HG02870 (cell line): ENCODE measurements at regions not wholly inside any gene's neighbourhood (a gene's known extent, or its start where the extent isn't known, plus 50 kb on each side); places are given as distances from the start of the nearest gene placed in this dataset.

Source experiments
- ATAC-seq: cut with Tn5 transposase; IDR thresholded peaks from one replicate; pipeline ENCODE4 v1.9.1; 2021; ENCODE audit warnings: mild to moderate bottlenecking, moderate library complexity; ENCODE audit not compliant: unreplicated experiment

DNA sequence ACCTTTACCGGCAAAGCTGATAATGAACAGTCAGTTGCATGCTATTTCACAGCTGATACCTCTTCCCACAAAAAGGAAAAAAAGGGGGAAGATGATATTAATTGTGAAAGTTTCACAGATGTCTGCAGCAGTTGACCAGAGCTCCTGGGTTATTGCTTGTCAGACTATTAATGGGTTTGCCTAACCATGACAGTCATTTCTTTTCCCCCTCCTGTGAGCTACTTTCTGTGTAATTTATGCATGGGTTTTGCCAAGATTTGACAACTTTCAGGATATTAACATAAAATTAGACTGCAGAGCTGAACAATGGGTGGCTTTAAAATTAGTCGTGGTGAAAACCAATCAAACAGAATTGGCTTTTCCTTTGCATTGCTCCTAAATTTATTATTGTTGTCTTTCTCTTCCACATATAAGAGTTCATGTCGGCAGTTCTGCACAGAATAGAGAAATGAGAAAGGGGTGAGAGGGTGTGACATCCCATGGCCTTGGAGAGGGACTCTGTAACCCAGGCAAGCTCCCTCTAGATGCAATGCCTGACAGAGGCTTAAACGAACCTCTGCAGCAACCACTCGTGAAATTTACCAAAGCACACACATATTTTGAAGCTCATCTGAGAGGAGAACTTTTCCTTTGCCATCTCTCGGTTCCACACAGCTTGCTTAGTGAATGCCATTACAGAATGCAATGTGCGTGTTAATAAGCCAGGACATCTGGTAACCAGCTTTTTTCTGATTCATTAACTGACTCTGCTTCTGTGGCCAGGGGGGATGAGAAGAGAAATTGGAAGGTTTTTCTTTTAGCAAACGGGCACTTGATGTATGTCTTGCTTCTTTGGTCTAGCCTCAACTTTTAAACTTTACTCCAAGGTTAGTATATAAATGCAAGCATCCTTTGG lies 82.2 kb upstream of the ITGA4 start:
- ATAC-seq = peak; percentile 85

DNA sequence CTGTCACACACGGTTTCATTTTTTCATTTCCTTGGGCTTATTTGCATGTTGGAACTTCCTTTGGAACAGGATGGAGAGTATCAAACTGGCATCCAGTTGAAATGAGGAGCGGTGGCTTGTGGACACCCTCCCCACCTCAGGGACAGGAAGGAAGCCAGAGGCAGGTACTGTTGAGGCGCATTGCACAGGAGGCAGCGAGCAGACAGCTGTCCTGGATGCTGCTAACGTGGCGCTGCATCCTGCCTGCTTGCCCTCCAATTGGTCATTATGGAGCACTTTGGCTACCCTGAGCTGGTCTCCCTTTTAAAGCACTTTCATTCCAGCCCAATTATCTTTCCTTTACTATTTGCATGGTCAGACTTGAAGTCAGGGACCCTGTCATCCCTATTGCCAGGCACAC lies 80.7 kb upstream of the ITGA4 start:
- ATAC-seq = no peak

DNA sequence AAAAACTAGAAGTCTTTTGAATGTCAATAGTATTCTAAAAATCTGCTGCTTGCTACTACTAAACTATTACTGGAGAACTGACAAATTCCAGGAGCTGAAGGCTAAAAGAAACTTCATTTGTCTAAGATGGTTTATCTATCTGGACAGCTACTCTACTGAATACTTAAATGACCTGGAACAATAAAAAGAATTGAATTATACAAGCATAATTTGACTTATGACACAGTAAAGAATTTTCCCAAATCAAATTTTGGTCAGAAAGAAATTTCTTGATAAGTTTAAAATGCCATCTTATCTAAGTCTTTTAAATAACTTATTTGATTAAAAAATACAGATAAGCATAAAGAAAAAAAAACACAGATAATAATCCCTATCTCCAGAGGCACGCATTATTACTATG lies 80.2 kb upstream of the ITGA4 start:
- ATAC-seq = no peak

DNA sequence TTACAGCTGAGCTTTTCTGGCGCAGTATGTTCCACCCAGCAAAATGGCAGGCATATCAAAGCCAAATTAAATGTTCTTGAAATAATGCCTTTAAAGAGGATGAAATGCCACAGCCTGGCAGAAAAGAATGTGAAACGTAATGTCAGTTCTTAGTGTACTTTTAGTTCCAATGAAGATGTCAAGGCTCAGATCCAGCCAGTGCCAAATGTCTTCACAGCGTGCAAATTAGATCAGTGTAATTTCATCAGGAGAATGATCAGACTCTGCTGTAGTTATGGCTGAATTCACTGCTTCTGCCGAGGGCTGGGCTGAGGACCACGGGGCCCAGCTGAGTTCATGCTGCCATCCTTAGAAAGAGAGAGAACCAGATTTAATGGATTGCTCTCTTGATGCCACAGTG lies 78.7 kb upstream of the ITGA4 start:
- no peak for ATAC-seq

DNA sequence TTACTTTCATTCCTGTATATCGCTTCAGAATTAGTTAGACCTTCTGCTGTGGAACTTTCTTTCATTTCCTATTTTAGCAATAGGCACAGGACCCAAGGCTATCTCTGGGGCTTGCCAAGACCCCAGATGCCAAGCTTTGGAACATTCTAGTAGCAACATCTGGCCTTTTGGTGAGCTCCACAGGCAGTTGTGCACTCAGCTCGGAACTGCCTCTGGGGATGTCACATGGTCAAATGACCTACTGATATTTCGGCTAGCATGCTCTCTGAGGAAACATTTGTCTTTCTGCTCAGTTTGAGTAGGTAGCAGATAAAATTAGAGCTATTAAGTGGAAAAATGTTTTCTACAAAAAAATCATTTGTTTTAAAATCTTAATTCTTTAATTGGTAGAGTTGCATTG lies 76.6 kb upstream of the ITGA4 start:
- ATAC-seq = no peak

DNA sequence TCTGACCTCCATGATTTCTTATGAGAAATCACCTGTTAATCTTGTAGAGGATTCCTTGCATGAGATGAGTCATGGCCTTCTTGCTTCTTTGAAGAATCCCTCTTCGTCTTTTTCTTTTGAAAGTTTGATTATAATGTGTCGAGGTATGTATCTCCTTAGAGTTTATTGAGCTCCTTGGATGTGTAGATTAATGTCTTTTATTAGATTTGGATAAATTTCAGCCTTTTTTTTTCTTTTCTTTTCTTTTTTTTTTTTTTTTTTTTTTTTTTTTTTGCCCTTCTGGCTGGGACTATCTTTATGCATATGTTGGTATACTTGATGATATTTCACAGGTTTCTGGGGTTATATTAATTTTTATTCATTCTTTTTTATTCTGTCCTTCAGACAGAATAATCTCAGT lies 72.3 kb upstream of the ITGA4 start:
- ATAC-seq = no peak

DNA sequence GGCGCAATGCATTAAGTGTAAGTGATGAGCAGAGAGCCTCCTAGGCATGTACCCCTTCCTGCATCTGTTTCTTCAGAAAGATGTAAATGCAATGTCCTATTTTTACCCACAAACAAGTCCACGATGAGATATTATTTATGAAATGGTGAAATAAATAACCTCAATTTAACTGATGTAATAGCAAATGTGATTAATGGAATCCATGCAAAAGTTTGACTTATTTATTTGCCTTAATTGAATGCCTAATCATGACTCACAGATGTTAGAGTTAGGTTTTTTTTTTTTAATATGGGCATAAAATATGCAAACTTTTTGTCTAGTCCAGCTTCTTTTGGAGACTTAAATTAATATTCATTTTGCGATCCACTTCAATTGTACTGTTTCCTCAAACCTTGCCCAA lies 67.7 kb upstream of the ITGA4 start:
- no peak for ATAC-seq

DNA sequence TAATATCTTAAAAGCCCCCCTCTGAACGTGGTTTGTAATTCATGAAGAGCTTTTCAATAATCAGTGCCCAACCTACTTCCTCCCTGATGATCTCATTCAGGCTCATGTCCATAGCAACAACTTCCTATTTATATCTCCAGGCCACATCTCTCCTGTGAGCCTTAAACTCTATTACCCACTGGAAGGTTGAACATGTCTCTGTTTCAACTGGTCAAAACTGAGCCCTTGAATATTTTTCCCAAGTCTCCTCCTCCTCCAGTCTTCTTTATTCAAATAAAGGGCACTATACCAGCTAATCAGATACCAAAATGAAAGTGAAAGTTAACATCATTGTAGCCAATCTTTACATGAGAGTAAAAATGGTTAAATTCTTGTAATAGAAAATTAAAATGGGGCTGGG lies 63.7 kb upstream of the ITGA4 start:
- ATAC-seq = no peak

DNA sequence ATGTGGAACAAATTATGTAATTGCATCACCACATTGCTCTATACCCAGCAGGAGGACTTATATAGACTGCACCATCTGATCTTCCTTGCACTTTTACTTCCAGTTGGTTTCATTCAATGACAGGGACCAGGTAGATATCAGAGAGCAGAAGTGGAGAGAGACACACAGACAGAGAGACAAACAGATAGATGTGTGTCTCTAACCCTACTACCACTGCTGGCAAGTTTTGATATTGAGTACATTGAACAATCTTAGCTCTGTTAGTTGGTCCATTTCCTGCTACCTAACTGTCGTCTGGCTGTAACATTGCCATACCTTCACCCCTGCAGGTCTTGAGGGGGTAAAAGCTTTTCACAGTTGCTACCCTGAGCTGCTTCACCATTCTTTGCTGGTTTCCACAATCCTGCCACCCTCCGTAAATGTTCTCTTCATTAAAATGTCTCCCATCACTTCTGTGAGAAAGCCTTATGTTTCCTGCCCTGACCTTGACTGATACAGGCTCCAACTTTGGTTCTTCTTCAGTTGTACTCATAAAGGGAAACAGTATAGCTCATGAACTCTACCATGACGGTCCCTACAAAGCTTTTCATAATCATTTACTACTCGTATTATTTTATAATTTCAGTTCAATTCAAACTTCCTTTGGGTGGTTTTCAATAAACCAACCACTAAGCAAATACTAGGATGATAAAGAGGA lies 62.3 kb upstream of the ITGA4 start:
- ATAC-seq = no peak

DNA sequence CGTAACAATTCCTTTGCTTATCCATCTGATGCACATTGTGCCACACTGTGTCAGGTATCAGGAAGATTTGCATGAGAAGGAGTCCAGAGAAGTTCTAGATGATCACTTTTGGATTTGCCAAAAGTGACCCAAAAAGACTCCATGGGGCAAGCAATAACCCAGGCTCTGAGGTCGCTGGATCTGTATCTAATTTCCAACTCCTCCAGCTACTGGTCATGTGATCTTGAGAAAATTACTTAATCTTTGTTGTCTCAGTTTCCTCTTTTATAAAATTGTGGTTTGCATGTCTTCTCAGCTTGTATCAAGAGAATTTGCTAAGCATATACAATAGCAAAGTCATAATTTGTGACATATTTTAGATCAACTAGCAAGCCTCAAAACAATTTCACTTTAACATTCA lies 61.3 kb upstream of the ITGA4 start:
- no peak for ATAC-seq

DNA sequence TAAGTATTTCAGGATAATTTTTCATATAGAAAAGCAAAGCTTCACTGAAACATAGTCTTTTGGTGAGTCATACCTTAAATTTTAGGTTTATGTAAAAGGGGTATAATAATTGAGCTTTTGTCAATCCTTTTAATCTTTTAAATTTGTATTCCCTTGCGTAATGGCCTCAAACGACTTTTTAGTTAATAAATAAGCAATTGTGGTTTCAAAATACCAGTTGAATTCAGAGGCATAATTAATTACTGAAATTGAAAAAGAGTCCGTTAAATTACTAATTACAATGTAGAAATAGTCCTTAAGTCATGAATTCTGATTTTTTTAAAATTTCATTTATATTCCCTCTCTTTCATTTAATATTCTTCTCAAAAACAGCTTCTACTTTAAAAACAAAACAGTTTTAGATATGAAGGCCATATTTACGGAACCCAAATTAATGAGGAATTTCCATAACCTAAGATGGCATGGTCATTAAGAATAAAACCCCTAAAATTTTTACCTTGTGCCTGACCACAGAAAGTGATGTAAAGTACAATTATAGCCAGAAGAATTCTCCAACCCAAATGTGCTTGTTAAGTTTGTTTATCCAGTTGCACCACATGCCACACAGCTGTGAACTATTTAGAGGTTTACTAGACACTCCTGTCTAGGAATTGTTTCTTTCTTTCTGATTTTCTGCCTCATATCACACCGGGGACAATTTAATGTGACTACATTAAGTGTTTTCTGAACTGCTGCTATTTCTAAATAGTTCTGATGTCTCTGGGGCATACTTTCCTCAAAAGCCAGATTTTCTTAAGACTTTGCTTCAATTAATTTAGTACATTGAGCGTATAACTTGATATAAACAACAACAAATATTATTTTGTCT lies 60.7 kb upstream of the ITGA4 start:
- ATAC-seq = no peak

DNA sequence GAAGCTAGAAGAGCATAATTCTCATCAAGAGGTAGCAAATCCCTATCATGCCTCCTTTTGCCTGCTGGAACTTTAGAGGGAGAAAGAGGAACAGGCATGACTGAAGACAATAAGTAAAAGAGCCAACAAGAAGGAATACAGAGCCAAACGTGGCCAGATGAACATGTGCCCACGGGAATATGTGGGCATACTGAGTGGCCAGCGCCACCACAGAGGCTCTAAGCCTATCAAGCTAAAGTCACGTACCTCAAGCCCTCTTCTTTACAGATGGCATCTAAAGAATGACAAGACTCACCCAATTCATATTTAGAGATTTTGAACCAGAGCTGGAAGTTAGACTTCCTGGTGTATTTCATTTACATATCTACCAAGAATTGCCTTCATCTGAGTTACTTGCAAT lies 59.9 kb upstream of the ITGA4 start:
- ATAC-seq = no peak

DNA sequence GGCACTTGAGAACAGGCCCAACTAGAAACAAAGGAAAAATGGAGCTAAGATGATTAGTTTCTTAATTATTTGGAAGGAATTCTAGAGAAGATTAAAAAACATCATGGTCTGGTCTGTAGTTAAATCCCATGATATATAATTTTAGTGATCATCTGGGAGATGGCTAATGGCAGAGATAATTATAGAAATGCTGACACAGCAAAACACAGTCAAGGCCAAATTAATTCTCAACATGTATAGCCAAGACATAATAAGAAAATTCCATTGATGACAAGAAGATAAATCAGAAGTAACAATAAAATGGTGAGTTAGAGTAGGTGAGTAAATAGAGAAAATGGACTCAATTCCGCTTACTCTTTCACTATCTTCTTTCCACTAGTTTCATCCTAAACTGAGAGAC lies 59.2 kb upstream of the ITGA4 start:
- ATAC-seq = no peak

DNA sequence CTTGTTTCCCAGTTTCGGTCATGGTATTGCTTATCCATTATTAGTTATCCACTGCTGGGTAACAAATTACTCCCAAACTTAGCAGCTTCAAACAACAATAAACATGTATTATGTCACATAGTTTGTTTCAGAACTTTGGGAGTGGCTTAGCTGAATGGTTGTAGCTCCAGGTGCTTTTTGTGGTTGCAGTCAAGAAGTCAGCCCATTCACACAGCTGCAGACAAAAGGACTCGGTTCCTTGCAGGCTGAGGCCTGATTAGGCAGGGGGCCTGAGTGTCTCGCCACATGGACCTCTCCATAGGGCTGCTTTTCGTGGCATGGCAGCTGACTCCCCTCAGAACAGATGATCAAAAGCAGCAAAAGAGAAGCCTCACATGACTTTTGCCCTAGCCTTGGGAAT lies 58.2 kb upstream of the ITGA4 start:
- ATAC-seq = peak; percentile 57

DNA sequence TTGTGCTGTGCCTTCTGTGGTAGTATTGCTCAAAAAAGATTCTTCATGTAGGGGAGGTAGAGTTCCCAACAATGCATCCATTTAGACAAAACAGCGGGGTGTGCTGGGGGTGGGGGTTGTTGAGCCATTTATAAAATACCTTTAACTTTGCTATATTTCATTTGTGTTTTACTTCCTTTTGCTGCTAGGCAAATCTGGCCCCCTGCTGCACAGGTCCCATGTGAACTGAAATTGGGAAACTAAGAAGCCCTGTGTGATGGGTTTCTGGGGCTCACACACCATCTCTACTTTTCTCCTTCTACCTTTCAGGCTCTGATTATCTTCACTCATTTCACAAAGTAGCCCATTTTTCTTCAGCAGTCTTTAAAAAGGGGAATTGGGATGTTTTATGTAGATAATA lies 52.7 kb upstream of the ITGA4 start:
- no peak for ATAC-seq

DNA sequence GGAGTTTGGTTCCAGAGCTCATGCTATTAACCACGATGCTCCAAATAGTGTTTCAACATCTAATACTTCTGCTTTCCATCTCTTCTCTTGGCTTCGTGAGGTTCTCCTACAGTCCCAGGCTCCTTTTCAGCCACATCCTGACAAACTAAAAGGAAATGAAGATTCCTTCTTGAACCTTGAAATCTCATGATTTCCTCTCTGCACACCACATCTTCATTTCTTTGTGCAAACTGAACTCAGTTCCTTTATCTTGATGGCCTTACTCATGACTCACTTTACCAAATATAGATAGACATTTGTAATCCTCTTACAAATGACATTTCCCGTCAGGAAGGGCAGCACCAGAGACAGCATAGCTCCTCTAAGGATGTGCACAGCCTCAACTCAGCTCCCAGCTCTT lies 50.0 kb upstream of the ITGA4 start:
- ATAC-seq = no peak
